GM06990 (cell line): ENCODE measurements at regions not wholly inside any gene's neighbourhood (a gene's known extent, or its start where the extent isn't known, plus 50 kb on each side); places are given as distances from the start of the nearest gene placed in this dataset.

Source experiments
- DNase-seq: peaks from one replicate; pipeline ENCODE4 v3.0.0-alpha.2; 2011; ENCODE audit not compliant: insufficient read length; ENCODE audit errors: extremely low read depth
- H3K27me3 ChIP-seq: replicated peaks from 2 replicates; pipeline ENCODE4 v1.6.0; 2011; ENCODE audit warnings: low read length; ENCODE audit not compliant: control insufficient read depth, insufficient read depth
- H3K36me3 ChIP-seq: 2 replicates; pipeline ENCODE4 v1.5.1; 2011; ENCODE audit warnings: low read length; ENCODE audit not compliant: control insufficient read depth, insufficient read depth
- H3K4me3 ChIP-seq: replicated peaks from 2 replicates; pipeline ENCODE4 v1.5.1; 2011; ENCODE audit warnings: low read depth, mild to moderate bottlenecking, control low read depth, low read length
- TF ChIP-seq, protein P1 (sequence below): IDR thresholded peaks from 2 replicates; pipeline ENCODE4 v1.5.1; 2011; ENCODE audit warnings: low read length, control low read depth, mild to moderate bottlenecking, inconsistent platforms; ENCODE audit not compliant: insufficient read depth, poor library complexity, severe bottlenecking

DNA sequence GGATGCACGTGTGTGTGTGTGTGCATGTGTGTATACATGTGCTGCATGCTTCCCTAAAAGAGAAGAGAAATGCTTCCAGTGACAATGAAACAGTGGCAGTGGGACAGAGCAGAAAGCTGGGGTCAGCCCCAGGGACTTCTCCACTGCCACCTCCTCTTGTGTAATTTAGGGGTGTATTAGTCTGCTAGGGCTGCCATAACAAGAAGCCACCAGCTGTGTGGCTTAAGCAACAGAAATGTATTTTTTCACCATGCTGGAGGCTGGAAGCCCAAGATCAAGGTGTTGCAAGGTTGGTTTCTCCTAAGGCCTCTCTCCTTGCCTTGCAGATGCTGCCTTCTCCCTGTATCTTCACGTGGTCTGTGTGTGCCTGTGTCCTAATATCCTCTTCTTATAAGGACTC is 190.5 kb downstream of the CXCL12 start:
- Histone ChIP-seq H3K27me3 (no peaks in the 10 kb centered on the region; the same call in 1 of the 2 replicates), H3K36me3 (no peaks in the 10 kb centered on the region), H3K4me3 (no peak overlapping the region)
- DNase-seq, result no peak
- TF ChIP-seq, protein P1, sequence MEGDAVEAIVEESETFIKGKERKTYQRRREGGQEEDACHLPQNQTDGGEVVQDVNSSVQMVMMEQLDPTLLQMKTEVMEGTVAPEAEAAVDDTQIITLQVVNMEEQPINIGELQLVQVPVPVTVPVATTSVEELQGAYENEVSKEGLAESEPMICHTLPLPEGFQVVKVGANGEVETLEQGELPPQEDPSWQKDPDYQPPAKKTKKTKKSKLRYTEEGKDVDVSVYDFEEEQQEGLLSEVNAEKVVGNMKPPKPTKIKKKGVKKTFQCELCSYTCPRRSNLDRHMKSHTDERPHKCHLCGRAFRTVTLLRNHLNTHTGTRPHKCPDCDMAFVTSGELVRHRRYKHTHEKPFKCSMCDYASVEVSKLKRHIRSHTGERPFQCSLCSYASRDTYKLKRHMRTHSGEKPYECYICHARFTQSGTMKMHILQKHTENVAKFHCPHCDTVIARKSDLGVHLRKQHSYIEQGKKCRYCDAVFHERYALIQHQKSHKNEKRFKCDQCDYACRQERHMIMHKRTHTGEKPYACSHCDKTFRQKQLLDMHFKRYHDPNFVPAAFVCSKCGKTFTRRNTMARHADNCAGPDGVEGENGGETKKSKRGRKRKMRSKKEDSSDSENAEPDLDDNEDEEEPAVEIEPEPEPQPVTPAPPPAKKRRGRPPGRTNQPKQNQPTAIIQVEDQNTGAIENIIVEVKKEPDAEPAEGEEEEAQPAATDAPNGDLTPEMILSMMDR, result no peak

DNA sequence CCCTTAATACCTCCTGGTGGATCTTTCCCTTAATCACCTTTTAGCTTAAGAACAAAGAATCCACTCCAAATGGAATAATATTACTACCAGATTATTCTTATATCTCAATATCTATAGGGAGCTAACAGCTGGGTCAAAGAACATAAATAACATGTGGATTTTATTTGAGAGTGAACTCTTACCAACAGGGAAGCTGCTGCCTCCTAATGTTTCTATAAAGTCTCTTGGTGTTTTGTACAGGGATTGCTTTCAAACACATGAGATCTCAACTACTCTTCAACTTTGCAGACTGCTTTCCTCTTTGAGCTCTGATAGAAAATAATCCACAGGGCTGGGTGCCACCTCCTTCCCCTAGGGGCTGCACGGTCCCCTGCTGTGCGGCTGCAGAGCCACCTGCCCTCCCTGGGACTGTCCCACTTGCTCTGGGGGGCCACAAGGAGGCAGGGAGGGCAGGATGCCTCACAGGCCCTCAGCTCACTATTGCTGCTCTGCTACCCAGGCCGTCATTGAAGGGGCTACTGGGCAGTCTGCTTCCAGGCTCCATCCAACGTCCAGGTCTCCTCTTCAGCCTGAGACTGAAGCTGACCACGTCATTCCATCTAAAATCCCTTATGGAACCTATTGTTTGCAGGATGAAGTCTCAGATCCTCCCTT is 191.2 kb downstream of the CXCL12 start:
- TF ChIP-seq, protein P1, result no peak
- Histone ChIP-seq H3K4me3 (no peak overlapping the region), H3K36me3 (no peaks in the 10 kb centered on the region)

DNA sequence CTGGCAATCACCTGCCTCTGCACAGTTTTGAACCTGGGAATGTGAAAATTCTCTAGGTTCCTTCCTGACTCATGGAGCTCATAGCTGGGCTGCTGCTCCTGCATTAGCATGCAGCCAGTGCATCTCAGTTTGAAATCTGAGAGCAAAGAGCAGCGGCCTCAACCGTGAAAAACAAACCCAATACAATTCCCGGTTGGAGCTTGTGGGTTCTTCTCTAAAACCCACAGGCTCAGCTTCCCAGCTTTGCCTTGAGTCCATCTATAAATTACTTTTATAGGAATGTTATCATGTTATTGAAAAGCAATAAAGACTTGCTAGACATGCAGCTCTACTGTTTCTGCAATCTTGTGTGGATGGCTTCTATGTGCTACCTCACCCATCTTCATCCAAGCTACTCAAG is 191.7 kb downstream of the CXCL12 start:
- TF ChIP-seq, protein P1, result no peak
- no peaks in the 10 kb centered on the region for H3K36me3 ChIP-seq
- no peak overlapping the region for H3K4me3 ChIP-seq
- DNase-seq, result no peak
- no peaks in the 10 kb centered on the region; the same call in 1 of the 2 replicates for H3K27me3 ChIP-seq

More for the DNA sequence above, 191.2 kb downstream of the CXCL12 start:
- no peak for DNase-seq
- no peaks in the 10 kb centered on the region; the same call in 1 of the 2 replicates for H3K27me3 ChIP-seq

DNA sequence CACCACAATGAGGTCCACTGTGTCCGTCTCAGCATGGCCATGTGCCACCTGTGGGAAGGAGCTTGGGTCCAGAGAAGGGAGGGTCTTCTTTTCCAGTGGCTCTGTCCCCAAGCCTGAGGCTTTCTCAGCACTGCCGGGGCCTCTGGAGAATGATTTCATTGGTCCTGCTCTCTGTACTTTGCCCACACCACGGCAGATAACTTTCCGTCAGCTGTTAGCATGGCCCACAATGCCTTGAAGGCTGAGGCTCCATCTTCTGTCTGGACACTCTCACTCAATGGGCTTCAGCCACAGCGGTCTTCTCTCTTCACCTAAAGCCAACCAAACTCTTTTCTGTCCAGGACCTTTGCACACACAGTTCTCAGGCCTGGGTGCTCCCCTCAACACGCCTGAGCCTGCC is 192.5 kb downstream of the CXCL12 start:
- TF ChIP-seq, protein P1, result no peak
- no peak for DNase-seq
- no peaks in the 10 kb centered on the region for H3K36me3 ChIP-seq

DNA sequence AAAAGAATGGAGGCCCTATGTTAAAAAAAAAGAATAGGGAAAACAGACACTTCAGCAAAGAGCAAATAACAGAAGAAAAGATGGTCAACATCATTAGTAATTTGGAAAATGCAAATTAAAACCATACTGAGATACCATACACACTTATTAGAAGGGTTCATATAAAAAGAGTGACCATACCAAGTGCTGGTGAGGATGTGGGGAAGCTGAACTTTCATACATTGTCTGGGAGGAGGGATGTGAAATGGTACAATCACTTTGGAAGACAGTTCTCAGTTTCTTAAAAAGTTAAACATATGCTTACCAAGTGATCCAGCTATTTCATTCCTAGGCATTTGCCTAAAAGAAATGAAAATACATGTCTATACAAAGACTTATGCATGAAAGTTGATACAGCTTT is 194.4 kb downstream of the CXCL12 start:
- Histone ChIP-seq H3K27me3 (no peaks in the 10 kb centered on the region), H3K36me3 (no peaks in the 10 kb centered on the region), H3K4me3 (no peak overlapping the region)
- no peak for DNase-seq
- TF ChIP-seq, protein P1, result no peak

More for the DNA sequence above, 192.5 kb downstream of the CXCL12 start:
- Histone ChIP-seq H3K27me3 (no peaks in the 10 kb centered on the region; the same call in 1 of the 2 replicates), H3K4me3 (no peak overlapping the region)

DNA sequence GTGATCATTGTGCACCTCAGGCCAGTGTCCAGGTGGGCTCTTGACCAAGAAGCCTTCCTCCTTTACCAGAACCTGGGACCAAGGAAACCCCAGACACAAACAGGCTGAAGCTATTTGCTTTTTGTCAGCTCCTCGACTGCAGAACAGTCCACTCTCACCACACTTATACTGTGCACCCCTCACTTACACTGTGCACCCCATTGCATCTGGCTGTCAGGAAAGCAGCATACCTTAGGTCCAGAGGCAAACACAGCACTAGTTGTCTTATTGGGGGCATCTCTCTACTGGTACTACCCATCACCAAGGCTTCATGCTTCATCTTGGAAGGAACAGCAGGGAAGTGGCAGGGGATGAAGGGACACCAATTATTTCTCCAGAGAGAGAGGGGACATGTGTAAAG is 198.1 kb downstream of the CXCL12 start:
- H3K27me3 ChIP-seq, result no peaks in the 10 kb centered on the region
- no peaks in the 10 kb centered on the region for H3K36me3 ChIP-seq
- no peak overlapping the region for H3K4me3 ChIP-seq
- no peak for DNase-seq
- TF ChIP-seq, protein P1, result no peak
